PC-9 (cell line): ENCODE measurements at regions not wholly inside any gene's neighbourhood (a gene's known extent, or its start where the extent isn't known, plus 50 kb on each side); places are given as distances from the start of the nearest gene placed in this dataset.
"Not testable (repeated sequence)": the region's sequence is repeated elsewhere in the genome, so short reads cannot be mapped to it uniquely, and the experiment has no call there.

ENCODE experiments used
- BruUV-seq: library from RNA; stranded (reverse); fragments of 400-500 nt; replicated peaks from 2 replicates; lab custom pipeline; 2021; lab: Mats Ljungman, UMichigan
- CTCF ChIA-PET: fragments of 300-600 bp; sonication (Branson Sonifier 250); formaldehyde crosslinking; loops from one replicate; lab custom pipeline; 2022; ENCODE audit warnings: antibody characterized with exemption; lab: Charles Lee
- POLR2A ChIA-PET: fragments of 300-600 bp; sonication (Branson Sonifier 250); formaldehyde crosslinking; loops from one replicate; lab custom pipeline; 2022; ENCODE audit warnings: antibody characterized with exemption; ENCODE audit not compliant: unreplicated experiment; lab: Charles Lee
- DNase-seq, 2 experiments: peaks; one replicate each; pipeline versions ENCODE4 v3.0.0 to v3.0.0-alpha.2; 2015 to 2022; ENCODE audit warnings: mixed read lengths in 1 of 2
- H2AFZ ChIP-seq: fragments of 200-600 bp; sonication (generic); 2 replicates; pipeline ENCODE4 v1.8.1; 2017; ENCODE audit warnings: antibody characterized with exemption
- H3F3A ChIP-seq: fragments of 200-600 bp; sonication (generic); 2 replicates; pipeline ENCODE4 v1.8.1; 2017; ENCODE audit warnings: antibody characterized with exemption, mild to moderate bottlenecking, low read depth; ENCODE audit not compliant: insufficient read depth
- H3K27ac ChIP-seq: fragments of 200-600 bp; sonication (generic); 2 replicates; pipeline ENCODE4 v1.6.1; 2016; ENCODE audit warnings: mixed run types
- H3K27me3 ChIP-seq: fragments of 200-600 bp; sonication (generic); 2 replicates; pipeline ENCODE4 v1.6.1; 2016; ENCODE audit warnings: low read depth, mixed run types; ENCODE audit not compliant: insufficient read depth
- H3K36me3 ChIP-seq: fragments of 200-600 bp; sonication (generic); 2 replicates; pipeline ENCODE4 v1.6.1; 2016; ENCODE audit warnings: low read depth, mixed run types
- H3K4me1 ChIP-seq: fragments of 200-600 bp; sonication (generic); replicated peaks from 2 replicates; pipeline ENCODE4 v1.6.1; 2016; ENCODE audit warnings: mixed run types; ENCODE audit not compliant: insufficient read depth
- H3K4me2 ChIP-seq: fragments of 200-600 bp; sonication (generic); 2 replicates; pipeline ENCODE4 v1.6.1; 2017; ENCODE audit warnings: mixed run types
- H3K4me3 ChIP-seq: fragments of 200-600 bp; sonication (generic); 2 replicates; pipeline ENCODE4 v1.6.1; 2016; ENCODE audit warnings: mixed run types
- H3K79me2 ChIP-seq: fragments of 200-600 bp; sonication (generic); 2 replicates; pipeline ENCODE4 v1.6.1; 2017; ENCODE audit warnings: low read depth, mixed run types
- H3K9me2 ChIP-seq: fragments of 200-600 bp; sonication (generic); 2 replicates; pipeline ENCODE4 v1.8.1; 2017; ENCODE audit warnings: mild to moderate bottlenecking; ENCODE audit not compliant: insufficient read depth
- H3K9me3 ChIP-seq: fragments of 200-600 bp; sonication (generic); 2 replicates; pipeline ENCODE4 v1.8.1; 2016; ENCODE audit warnings: low read depth; ENCODE audit not compliant: insufficient read depth
- H4K20me1 ChIP-seq: fragments of 200-600 bp; sonication (generic); 2 replicates; pipeline ENCODE4 v1.8.1; 2017; ENCODE audit not compliant: insufficient read depth
- CTCF ChIP-seq: fragments of 200-600 bp; sonication (generic); conservative IDR thresholded peaks from 2 replicates; pipeline ENCODE4 v1.6.1; 2017; ENCODE audit warnings: mixed run types, antibody characterized with exemption, mild to moderate bottlenecking, moderate library complexity
- EZH2 ChIP-seq: fragments of 200-600 bp; sonication (generic); IDR thresholded peaks from 2 replicates; pipeline ENCODE4 v1.8.0; 2017; ENCODE audit warnings: antibody characterized with exemption, low read depth
- intact Hi-C: fragments of 100-400 bp; cut with micrococcal nuclease; formaldehyde crosslinking; loops from one replicate; pipeline ENCODE4 v1.10.0; 2022; ENCODE audit not compliant: unreplicated experiment

- Histone ChIP-seq H3K27me3 (peaks cover 66% of the 10 kb centered on the region), H3F3A (no peaks in the 10 kb centered on the region), H3K79me2 (no peaks in the 10 kb centered on the region), H3K4me3 (no peak overlapping the region), H2AFZ (no peak overlapping the region), H3K36me3 (no peaks in the 10 kb centered on the region), H3K9me3 (no peaks in the 10 kb centered on the region), H3K27ac (no peak overlapping the region), H3K4me1 (no peaks in the 10 kb centered on the region), H3K4me2 (no peak overlapping the region), H3K9me2 (no peaks in the 10 kb centered on the region), H4K20me1 (no peaks in the 10 kb centered on the region)
- BruUV-seq = no TSS peak
- ChIA-PET CTCF (no interaction called here), POLR2A (no interaction called here)
- TF ChIP-seq EZH2 (no peak), CTCF (no peak)
- intact Hi-C loops = no loop called here
- no peak for DNase-seq
Observed at GRCh38 chr9:90070931-90071660, 466.3 kb downstream of the GADD45G start.

- BruUV-seq = no TSS peak
- Histone ChIP-seq H3K36me3 (no peaks in the 10 kb centered on the region), H3K27me3 (peaks cover 60% of the 10 kb centered on the region), H3K4me1 (no peaks in the 10 kb centered on the region), H4K20me1 (no peaks in the 10 kb centered on the region), H3K4me2 (no peak overlapping the region), H3K79me2 (no peaks in the 10 kb centered on the region), H3K9me2 (no peaks in the 10 kb centered on the region), H3K4me3 (no peak overlapping the region), H3F3A (no peaks in the 10 kb centered on the region), H2AFZ (no peak overlapping the region), H3K27ac (no peak overlapping the region), H3K9me3 (0 out of 2 replicates have a peak, but pooled peaks cover 2% of the 10 kb centered on the region)
- CTCF ChIA-PET = interaction anchor here (0.7 kb wide), 1 partner anchor 19 kb away, joined by 3 read pairs; no protein-coding TSS in a partner anchor
- TF ChIP-seq CTCF (no peak), EZH2 (no peak)
- intact Hi-C loops = loop anchor here (1.0 kb wide), 1 partner anchor 10 kb away; no protein-coding TSS in a partner anchor
- DNase-seq = no peak
- POLR2A ChIA-PET = no interaction called here
Observed at GRCh38 chr9:90073186-90073945, 468.6 kb downstream of the GADD45G start.

GRCh38 chr9:90074316-90074962, 469.6 kb downstream of the GADD45G start:
- DNase-seq = no peak
- Histone ChIP-seq H3K79me2 (no peaks in the 10 kb centered on the region), H3F3A (no peaks in the 10 kb centered on the region), H4K20me1 (no peaks in the 10 kb centered on the region), H3K4me3 (no peak overlapping the region), H3K27ac (no peak overlapping the region), H3K9me2 (no peaks in the 10 kb centered on the region), H3K4me2 (no peak overlapping the region), H3K27me3 (peaks cover 53% of the 10 kb centered on the region), H3K36me3 (no peaks in the 10 kb centered on the region), H2AFZ (no peak overlapping the region), H3K4me1 (no peaks in the 10 kb centered on the region), H3K9me3 (0 out of 2 replicates have a peak, but pooled peaks cover 2% of the 10 kb centered on the region)
- ChIA-PET CTCF (interaction anchor here (0.7 kb wide), 1 partner anchor 18 kb away, joined by 3 read pairs; no protein-coding TSS in a partner anchor), POLR2A (no interaction called here)
- intact Hi-C loops = no loop called here
- no TSS peak for BruUV-seq
- TF ChIP-seq CTCF (no peak), EZH2 (no peak)

- H3F3A ChIP-seq, BruUV-seq, H3K4me1 ChIP-seq, H3K4me3 ChIP-seq, H3K79me2 ChIP-seq, H3K27ac ChIP-seq, DNase-seq, H2AFZ ChIP-seq, CTCF ChIA-PET, H3K9me2 ChIP-seq, H3K36me3 ChIP-seq, H4K20me1 ChIP-seq, POLR2A ChIA-PET, H3K4me2 ChIP-seq, intact Hi-C loops, H3K9me3 ChIP-seq: not testable (repeated sequence)
- peaks cover 70% of the 10 kb centered on the region for H3K27me3 ChIP-seq
Observed at GRCh38 chr9:90077598-90077997, 472.8 kb downstream of the GADD45G start.
